M059J (cell line): ENCODE measurements at regions not wholly inside any gene's neighbourhood (a gene's known extent, or its start where the extent isn't known, plus 50 kb on each side); places are given as distances from the start of the nearest gene placed in this dataset.

Experiments
- DNase-seq: peaks from one replicate; pipeline ENCODE4 v3.0.0-alpha.2; 2012; ENCODE audit warnings: low read depth

DNA sequence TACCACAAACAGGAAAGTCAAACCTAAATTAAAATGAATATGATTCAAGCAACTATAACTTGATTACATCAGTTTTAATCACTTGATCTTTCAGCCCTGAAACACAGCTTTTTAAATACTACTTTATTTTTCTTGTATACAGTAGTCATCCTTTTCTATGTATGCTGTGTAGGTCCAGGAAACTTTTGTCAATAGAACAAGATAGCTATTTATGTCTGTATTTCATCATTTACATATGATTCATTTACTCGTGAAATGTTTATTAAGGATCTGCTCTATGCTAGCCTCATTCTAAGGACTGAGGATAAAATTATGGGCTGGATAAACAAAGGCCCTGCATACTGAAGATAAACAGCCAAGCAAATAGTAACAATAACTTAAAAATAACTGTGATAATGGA, 930.2 kb downstream of the TFAP2A start:
- DNase-seq: peak; percentile 9

DNA sequence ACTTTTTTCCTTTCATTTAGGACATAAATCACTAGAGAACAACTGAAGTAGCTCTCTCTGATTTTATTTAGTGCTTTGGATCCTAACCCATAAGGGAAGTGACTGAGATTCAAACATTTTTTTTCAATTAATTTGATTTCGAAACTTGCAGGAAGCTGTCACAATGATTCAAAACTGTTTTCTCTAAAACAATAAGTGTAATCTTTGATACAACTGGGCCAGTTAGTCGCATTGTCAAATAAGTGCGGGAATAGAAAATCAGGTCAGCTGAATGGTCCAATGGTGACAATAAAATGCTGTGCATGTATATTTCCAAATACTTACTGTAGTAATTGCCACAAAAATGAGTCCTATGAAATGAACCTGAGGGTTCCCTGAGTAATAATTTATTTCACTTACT, 930.8 kb downstream of the TFAP2A start:
- peak; percentile 17 for DNase-seq

DNA sequence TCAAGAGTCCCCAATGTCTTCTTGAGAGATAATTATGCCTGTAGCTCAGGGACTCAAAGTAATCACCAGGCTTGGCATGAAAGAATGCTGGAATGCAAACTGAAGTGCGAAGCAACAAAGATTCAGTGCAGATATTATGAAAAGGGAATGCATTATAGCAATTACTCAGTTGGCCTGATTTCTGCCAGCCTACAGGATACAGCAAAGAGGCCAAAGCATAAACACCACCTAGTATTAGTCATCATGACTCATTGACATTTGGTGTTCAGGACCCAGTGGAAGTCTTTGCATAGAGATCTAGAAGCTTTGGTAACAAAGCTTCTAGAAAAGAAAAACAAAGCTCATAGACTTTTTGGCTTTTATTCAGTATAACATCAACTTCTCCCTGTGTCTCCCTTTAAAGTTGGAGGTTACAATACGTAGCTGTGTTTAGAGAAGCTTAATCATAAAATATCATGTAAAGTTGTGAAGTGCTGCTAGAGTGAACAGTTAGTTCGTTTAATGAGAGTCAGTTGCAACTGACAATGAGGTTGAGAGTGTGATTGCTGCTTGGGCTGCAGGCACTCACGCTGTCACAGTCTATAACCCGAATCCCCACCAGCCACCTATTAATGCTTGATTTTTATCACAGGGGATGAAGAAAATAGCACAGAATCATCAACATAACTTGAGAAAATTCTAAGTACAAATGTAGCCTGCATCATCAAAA, 932.7 kb downstream of the TFAP2A start:
- DNase-seq: peak; percentile 100

DNA sequence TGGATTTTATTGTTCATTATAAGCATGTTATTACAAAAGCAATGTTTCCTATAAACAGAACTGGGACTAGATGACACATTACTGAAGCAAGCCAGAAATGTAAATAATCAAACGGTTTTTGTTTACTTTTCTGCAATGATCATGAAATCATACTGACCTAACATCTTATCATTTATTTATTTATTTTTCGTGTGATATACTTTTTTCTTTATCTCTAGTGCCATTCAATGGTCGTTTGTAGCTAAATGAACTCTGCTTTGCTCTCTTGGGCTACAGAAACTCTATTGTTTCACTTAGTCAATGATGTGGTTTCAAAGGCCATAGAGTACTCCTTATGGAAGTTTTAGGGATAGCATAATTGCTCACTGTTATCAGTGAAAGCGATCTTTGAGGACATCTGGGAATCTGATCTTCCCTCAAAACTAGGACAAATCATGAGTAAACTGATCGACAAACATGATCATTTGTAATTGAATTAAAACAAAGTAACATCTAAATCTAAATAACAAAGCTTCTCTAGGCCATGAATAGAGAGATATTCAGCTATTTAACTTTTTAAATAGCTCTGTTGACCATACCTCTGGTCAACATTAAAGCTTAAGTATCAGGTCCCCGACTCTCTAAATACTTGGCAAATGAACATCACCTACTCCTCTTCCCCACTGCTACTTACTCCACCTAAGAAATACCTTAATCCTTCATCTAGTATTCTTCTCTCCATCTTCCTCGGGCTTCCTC, 933.4 kb downstream of the TFAP2A start:
- DNase-seq: peak; percentile 65

DNA sequence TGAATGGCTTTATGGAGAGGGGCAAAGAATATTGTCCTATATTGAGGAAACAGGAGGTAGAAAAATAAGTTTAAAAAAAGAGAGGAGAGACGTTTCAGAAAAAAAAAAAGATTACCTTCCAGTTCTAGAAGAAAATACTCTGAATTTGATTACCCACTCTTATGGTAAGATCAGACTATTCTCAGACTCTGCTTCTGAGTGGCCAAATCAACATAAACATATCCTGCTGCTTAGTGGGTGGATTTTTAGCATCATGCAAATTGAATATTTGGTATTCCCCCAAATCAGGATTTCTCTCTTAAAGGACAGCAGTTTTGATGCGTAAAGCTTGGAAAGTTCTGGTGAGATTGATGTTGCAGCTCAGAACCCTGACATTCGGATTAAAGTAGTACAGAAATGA, 946.6 kb downstream of the TFAP2A start:
- no peak for DNase-seq

DNA sequence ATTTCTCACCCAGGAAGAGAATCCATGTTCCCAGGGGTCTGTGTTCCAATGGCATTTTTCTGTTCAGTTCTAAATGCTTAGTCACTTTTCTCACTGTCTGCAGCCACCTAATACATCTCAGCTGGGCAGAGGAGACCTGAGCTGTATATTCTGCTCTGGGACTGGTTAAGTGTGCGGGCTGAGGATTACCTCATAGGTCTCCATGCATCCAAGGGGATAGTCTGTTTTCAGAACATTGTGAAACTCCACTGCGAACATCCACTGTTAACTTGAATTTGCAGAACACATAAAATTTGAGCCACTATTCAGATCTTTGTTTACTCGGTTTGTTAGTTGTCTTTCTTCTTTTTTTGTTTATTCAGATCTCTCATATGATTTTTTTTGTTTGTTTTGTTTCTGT, 947.1 kb downstream of the TFAP2A start:
- DNase-seq: peak; percentile 40

DNA sequence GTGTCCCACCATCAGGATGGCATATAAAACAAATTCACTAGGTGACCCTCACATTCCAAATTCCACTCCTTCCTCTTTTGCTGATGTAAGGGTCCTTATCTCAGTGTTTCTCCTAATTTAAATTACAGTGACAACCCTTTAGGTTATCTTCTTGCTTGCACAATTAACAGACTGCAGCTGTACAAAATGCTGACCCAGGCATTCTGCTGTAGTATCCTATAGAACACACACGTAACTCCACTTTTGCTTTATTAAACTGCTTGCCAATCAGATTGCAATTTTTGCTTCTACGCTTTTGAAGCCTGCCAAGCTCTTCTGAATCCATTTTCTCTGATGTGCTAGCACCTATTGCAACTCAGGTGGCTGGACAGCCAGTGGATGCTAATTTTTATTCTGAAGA, 950.3 kb downstream of the TFAP2A start:
- no peak for DNase-seq

DNA sequence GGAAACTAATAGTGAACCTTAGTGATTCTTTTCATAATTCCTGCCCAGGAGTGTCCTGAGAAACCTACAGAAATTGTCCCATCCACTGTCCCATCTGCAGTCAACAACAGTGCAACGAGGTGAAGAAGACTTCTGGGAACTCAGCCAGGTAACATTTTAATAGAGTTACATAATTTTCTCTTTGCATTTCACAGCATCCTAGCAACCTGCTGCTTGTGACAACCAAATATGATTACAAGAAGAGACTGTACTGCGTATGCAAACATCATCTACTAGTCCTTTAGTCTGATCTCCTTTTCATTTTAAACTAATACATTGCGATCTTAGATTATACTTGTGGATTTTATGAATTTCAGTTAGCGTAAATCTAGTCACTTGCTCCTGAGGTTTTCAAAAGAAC, 951.6 kb downstream of the TFAP2A start:
- peak; percentile 62 for DNase-seq

DNA sequence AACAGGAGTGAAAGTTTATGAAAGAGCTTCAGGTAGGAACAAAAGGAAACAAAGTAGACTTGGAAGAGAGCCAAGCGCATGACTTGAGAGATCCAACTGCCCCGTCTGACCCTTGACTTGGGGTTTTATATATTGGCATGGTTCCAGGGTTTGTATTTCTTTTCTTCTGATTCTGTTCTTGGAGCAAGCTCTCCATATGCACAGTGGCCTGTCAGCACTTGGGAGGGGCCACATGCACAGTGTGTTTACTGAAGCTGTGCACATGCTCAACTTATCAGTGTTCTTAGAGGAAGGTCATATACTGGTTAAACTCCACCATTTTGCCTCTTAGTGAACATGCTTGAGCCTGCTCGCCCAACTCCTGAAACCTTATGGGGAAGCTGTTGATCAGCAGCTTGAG, 953.7 kb downstream of the TFAP2A start:
- no peak for DNase-seq

DNA sequence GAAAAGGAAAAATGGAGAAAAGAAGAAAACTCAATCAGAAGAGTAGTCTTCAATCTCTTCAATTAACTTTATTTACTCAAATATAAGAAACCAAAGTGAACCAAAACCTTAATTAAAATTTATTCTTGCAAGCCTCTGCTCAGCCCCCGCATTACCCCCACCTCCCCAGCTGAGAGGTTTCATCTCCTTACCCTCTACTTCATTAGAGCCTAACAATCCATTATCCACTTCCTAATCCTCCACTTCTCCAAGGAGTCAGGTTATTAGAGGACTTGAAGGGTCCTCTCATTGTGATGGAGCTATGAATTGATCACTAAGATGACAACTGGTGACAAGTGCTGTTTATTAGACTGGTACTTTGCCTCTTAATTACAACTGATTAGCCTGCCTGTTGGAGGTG, 956.5 kb downstream of the TFAP2A start:
- no peak for DNase-seq

DNA sequence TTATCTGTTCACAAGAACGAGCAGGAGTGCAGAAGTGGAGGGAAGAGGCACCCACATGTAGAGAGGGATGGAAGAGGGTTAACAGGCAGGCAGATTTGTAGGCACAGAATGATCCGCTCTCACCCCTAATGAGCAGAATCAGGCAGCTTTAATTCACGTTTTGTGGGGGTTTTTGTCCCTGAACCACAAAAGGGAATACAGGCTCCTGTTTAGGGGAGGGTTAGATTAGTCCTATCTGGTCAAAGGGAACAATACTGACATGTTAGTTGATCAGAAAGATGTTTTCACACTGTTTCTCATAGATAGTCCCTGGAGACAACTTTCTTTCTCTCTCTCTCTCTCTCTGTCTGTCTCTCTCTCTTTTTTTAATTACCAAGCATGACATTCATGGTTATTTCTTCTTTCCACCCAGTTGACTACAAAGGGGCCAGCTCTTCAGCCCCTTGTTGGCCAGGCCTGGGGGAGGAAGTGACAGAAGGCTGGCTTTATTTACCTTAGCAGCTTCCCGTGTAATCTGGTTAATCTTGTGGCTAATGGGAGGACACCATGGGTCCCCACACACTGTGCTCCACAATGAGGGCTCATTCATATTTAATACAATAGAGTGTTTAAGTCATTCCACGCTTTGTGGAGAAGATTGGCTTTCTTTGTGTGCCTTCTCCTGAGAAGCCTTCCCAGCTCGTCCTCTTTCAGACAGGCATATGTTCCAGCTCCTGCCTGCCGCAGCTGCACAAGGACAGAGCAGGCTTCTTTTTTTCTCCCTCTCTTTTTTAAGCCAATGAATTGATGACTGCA, 958.8 kb downstream of the TFAP2A start:
- peak; percentile 15 for DNase-seq

DNA sequence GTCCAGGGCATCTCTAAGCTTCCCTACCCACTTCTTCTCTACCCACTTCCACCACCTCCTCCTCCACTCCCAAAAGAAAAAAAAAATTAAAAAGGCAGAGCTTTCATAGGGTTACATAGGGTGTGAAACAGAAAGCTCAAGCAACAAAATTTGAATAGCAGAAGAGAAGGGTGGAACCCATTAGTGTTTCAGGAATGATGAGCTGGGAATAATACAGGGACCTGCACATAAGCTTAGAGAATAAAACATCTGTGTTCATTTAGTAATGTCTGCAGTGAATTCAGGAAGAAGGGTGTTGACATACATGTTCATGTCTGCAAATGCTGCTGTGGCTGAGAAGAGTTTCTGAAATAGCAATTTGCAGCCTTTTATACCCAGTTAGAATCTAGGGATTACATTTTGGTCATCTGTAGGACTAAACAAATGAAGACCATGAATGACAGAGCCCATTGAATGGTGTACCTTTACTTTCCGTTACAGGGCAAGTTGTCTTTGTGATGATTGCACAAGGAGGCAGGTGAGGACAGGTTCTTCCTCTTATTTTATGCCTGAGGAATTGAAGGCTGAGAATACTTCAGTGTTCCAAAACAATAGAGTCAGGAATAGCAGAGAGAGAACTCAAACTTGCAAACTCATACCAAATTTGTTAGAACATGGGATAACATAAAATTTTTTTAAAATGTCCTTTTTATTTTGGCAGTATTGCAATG, 975.1 kb downstream of the TFAP2A start:
- no peak for DNase-seq

DNA sequence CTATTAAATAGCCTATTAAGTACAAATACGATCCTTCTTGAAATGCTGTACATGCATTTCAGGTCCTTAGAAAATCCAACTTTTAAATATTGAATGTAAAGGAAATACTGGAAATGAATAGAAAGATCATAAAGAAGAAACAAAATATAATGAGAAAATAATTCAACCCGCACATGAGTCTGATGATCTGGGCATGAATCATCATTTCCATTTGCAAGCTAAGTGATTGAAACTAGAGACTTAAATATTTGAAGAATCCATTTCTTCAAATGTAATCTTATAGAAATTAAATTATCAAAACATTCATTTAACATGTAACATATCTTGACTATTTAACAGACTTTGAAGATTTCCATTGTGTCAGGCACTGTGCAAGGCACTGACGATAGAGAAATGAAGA, 977.0 kb downstream of the TFAP2A start:
- peak; percentile 22 for DNase-seq

DNA sequence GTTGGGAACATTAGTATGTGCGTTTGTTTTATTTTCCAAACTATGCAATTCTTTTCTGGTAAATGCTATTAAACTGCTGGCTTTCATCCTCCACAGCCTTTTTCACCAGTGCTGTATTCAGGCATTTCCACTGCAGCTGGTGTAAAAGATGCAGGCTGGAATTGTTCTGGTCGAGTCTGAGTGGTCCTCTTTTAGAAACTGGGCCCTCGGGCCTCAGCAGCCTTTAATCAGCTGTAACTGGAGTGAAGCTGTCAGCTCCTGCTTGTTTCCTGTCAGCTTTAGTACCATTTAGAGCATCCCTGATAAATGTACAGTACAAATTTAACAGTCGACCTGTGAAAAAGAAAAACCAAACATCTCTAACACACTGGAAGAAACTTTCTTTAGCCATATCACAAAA, 979.6 kb downstream of the TFAP2A start:
- no peak for DNase-seq

DNA sequence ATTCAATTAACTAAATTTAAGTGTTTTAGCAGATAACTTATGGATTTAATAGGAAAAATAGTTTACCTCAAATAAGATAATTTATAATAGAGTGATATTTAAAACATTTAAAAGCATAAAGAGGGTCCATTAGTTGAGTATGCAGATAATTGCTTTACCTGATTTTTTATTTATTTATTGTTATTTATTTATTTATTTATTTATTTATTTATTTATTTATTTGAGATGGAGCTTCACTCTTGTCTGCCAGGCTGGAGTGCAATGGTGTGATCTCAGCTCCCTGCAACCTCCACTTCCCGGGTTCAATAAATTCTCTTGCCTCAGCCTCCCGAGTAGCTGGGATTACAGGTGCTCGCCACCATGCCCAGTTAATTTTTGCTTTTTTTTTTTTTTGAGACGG, 982.9 kb downstream of the TFAP2A start:
- DNase-seq: no peak

DNA sequence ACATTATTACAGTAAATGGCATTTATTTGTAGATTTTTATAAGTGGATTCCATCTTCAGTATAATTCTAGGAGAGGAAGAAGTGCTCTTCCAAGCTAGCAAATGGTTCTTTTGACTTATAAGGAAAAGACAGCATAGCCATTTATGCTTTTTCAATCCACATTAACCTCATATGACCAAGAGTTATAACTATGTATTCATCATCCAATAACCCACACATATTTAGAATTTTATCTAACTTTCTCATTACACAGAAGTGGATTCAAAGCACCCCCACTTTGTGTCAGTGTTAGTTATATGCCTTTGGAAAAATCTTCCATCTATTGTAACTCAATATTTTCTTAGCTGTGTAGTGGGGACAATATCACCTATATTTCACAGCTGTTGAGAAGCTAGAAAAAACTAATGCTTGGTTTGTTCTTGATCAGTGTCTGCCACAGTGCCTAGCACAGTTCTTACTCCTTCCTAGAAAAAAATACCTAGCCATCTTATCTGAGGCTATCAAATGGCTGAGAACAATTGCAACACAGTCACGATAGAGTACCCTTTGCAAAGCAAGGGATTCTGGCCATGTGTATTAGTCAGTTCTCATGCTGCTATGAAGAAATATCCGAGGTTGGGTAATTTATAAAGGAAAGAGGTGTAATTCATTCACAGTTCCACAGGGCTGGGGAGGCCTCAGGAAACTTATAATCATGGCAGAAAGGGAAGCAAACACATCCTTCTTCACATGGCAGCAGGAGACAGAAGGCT, 986.3 kb downstream of the TFAP2A start:
- DNase-seq: no peak

DNA sequence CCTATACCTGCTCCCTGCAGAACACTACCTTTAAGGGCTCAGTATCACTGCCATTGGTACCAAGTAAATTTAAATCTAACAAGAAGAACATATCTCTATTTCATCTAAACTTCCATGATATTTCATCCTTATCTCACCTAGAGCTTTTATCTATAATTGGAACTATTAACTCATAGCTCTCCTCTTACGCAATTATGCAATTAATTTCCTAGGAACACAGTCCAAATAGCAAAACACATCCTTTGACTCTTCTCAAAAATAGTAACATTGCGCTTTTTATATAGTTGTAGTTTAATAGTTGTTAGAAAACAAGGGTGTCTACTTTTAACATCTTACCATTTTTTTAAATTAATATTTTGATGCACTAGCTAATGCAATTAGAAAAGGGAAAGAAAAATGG, 986.8 kb upstream of the SLC35B3 start:
- no peak for DNase-seq

DNA sequence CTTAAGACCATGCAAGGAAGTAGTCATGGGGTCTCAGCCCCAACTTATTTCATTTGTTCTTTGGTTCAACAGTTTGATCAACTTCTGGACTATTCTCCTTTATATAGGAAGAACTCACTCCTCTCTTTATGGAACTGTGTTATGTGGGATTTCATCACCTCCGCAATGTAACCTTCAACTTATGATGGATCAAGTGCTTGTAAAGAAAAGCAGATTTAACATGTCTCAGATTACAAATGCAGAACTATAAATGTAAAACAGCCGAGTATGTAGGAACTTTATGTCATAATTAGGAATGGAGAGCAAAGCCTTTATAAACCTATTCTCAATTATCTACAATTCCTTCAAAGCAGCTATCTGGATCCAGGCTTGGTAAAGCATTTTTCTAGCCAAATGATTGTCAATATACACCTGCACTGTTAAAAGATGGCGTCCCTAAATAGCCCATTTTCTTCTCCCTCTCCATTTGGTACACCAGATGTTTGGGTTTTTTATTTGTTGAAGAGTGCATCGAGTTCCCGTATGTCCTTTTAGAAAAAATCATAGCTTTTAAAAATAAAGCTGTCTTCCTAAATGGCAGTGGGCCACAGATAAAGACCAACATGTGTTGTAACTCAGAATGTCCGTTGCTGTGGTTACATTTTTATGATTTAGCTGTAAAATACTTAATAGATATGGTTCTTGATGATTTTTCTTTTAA, 985.1 kb upstream of the SLC35B3 start:
- no peak for DNase-seq

DNA sequence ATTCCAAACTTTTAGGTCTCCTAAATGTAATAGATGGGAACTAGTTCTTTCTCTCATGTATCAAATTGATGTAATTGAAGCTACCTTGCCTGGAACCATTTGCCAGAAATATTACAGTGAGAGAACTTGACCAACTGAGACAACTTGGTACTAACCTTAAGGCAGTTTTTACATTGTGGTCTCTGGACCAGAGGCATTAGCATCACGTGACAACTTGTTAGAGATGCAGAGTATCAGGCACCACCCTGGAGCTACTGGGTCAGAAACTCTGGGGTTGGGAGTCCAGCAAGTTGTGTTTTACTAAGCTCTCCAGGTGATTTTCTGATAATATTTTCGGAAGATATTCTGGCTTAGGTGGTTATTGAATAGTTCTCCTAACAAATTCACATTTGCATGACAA, 982.1 kb upstream of the SLC35B3 start:
- no peak for DNase-seq

DNA sequence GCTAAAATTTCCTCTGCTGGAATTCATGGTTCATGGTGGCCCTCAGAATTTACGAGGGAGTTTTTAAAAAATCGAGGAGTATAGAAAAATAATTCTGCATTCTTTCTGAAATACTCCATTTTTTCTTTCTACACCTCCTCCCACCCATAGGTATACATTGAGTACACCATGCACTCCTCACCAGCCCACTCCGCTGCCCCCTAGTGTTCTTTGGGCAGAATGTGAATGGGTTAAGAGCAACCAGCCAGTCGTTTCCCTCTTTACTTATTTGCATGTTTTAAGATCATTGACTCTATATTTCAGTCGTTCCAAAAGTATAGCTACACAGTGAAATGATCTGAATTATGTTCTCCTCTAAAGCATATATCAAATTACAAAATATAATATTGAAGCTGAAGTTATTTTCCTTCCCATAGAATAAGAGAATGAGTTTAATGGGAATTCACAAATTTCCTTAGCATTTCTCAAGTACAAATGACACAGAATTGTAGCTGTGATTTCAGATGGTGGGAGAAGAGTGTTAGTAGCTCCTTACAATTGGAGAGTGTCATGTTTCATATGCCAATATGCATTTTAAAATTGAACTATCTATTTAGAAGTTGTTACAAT, 977.7 kb upstream of the SLC35B3 start:
- peak; percentile 49 for DNase-seq
